ENCODE measurements at regions not wholly inside any gene's neighbourhood (a gene's known extent, or its start where the extent isn't known, plus 50 kb on each side); places are given as distances from the start of the nearest gene placed in this dataset.

- no peak for DNase-seq (ENCODE audit: low read depth)
These were observed 287.2 kb downstream of the YTHDC2 start for GRCh38 chr5:113800686-113801085.

DNA sequence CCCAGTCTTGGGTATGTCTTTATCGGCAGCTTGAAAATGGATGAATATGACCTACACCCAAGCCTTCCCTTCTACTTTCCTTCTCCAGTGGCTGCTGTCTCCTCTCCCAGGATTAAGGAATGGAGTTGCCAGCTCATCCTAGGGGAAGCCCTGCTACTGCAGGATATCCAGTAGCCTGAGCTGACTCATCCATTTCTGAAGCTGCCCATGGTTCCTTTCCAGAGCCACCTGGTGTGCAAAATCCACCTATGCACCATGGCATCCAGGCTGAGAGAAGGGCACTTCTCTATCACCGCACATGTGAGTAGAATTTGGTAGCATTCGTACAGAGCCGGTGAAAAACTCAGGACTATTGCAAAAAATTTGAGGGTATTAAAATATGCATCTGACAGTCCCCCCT is 290.8 kb downstream of the YTHDC2 start:
- no peak for DNase-seq (ENCODE audit: low read depth)

DNA sequence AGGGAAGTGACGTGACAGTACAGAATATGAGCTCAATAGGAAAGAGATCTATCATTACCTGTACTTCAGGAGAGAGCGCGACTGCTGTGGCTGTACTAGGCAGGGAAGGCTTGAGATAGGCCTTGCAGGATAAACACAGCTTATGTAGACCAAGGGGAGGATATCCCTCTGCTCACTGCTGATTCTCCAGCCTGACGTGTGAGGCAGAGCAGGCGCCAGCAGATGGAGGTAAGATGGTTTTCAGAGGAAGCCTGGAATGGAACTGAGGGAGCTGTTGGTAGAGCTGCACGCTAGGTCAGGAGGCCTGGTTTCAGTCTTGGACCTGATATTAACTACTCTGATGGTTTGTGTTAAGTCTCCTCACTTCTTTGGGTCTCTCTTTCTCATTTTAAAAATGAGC is 291.4 kb downstream of the YTHDC2 start:
- DNase-seq (ENCODE audit: low read depth), result no peak

GRCh38 chr5:113806250-113806649 is 292.8 kb downstream of the YTHDC2 start:
- DNase-seq (ENCODE audit: low read depth), result no peak

- no peak for DNase-seq (ENCODE audit: low read depth)
These were observed 293.4 kb downstream of the YTHDC2 start for GRCh38 chr5:113806904-113807303.

DNA sequence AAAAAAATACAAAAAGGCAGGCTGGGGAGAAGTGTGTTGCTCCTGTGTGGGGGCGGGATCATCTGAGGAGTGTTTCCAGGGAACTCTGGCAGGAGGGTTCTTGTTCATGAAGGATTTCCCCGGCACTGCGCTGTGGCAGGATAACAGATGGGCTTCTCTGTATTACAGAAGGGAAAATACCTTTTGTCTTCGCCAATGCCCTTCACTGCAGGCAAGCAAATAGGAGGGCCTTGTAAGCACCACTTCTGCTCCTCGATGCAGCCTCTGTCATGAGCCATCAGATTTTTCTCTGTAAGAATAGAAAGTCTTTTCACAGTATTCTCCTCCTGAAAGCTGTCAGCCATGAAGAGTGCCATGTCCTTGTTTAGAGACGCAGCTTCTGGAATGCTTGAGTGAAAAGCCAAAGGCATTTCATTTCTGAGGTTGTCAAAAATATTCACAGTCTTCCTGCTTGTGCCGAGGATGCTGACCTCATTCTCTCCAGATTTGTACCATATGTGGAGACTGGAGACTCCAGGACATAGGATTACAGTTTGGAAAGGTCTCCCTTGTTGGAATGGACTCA is 294.0 kb downstream of the YTHDC2 start:
- DNase-seq (ENCODE audit: low read depth), result no peak

- no peak for DNase-seq (ENCODE audit: low read depth)
These were observed 295.5 kb downstream of the YTHDC2 start for GRCh38 chr5:113808956-113809355.

DNA sequence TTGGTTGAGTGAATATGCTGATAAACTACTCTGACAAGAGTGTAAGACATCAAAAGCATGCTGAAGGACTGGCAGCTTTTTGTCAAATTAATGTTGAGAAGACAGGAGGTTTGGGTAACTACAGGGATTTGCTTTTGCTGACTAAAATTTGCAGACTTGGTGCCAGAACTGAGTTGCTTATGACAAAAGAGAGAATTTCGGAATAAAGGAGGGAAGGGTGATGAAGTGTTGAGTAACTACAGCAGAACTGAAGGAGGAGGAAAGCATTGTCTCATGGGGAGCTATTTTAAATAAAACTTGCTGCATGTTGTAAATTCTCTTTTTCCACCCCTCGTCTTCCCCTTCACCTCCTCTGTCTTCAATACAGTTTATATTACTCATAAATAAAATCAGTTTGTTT is 296.1 kb downstream of the YTHDC2 start:
- DNase-seq (ENCODE audit: low read depth), result no peak

- no peak for DNase-seq (ENCODE audit: low read depth)
These were observed 300.0 kb downstream of the YTHDC2 start for GRCh38 chr5:113813466-113813865.

GRCh38 chr5:113817683-113818082 is 304.2 kb downstream of the YTHDC2 start:
- no peak for DNase-seq (ENCODE audit: low read depth)

- DNase-seq (ENCODE audit: low read depth), result no peak
These were observed 310.2 kb downstream of the YTHDC2 start for GRCh38 chr5:113823696-113824095.

- no peak for DNase-seq (ENCODE audit: low read depth)
These were observed 310.8 kb downstream of the YTHDC2 start for GRCh38 chr5:113824307-113824706.

GRCh38 chr5:113825176-113825575 is 311.7 kb downstream of the YTHDC2 start:
- no peak for DNase-seq (ENCODE audit: low read depth)

DNA sequence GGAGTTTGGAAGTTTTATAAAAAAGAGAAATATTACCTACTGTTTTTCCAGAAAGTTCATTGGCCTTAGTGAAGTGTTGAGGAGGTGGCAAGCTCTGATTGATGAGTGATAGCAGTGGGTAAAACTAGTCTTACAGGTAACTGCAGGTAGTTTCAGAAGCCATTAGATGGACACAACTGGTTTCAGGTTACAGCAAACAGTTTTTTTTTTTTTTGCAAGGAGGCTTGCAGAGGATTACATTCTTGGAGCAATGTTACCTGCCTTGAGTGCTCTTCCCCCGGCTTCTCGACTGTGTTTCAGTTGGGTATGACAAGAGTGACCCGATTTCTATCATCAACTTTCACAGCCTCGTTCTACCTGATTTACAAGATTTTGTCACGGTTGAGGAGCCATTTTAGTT is 333.4 kb downstream of the YTHDC2 start:
- no peak for DNase-seq (ENCODE audit: low read depth)

GRCh38 chr5:113864437-113864836 is 350.9 kb downstream of the YTHDC2 start:
- DNase-seq (ENCODE audit: low read depth), result no peak

DNA sequence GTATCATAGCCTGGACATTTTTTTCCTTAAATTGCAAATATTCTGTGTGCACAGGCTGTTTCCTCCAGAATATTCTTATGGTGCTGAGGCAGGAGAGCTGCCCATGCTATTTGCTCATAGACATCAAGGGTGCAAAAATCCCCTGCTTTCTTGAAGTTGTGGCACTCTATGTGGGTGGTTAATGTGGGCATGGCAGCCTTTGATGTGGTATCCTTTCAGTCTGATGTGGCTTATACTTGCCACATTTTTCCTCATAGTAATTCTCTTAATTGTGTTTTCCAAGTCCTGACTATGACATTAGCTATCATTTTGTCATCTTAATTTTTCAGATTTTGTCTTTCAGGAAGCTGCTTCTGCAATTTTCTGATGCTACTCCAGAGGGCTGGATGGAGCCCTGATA is 353.3 kb downstream of the YTHDC2 start:
- DNase-seq (ENCODE audit: low read depth), result no peak

DNA sequence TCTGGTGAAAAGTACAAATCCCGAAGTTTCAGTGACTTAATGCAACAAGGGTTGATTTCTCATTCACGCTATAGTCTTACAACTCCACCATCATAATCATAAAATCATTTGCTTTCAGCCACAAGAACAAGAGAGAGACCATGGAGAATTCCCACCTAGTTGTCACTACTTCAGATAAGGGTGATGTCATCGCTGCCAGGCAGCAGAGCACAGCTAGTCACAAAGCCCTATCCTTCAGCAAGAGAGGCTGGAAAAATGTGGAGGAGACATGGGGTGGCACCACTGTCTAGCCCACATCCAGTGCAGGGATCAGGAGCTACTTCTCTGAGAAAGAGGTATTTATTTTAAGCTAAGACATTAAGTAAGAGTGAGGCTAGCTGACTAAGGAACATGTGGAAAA is 356.1 kb downstream of the YTHDC2 start:
- no peak for DNase-seq (ENCODE audit: low read depth)

DNA sequence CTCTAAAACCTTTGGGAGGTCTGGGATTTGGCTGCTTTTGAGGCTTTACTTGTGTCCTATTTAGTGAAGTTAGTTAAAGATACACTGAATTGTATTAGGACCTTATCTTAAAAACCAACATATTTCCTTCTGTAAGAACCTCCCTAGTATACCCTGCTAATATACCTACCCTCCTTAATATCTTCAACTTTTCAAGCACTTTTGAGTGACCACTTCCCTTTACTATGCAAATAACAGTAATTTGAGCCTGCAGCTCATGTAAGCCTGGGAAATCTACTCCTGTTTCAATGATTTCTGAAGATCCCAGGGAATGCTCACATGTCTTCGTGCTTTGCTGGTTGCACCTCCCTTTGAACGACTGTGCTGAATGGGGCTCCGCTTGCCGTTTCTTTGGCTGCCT is 358.5 kb downstream of the YTHDC2 start:
- no peak for DNase-seq (ENCODE audit: low read depth)

DNA sequence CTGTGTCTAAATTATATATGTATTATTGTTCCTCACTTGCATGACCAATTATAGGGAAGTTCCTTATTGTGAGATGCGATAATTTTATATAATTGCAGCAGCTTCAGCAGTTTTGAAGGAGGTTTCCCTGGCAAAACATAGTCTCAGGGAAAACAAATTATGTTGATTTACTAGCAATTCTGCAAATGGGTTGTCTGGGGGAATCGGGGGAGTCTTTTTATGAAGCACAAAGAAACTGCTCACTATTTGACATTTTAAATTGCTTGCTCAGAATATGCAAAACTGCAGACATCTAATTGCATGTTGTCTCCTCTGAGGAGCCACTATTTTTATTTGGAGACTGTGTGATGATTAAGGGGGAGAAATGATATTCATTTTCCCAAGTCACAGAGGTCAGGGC is 361.6 kb downstream of the YTHDC2 start:
- DNase-seq (ENCODE audit: low read depth), result no peak

DNA sequence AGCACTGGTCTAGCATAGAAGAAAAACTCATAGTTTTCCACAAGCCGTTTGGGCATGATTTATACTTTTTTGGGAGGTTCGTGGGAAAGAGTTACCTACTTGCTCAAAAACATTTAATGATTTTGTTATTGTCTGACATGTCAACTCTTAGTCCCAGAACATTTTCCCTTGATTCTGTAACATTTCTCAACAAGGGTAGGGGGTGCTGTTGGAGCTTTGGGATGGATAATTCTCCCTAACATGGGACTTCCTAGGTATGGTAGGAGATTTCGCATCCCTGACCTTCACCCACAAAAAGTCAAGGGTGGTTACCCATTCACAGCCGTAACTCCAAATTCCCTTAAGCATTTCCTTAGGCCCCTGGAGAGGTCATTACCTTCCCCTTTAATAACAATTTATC is 378.0 kb downstream of the YTHDC2 start:
- no peak for DNase-seq (ENCODE audit: low read depth)

- DNase-seq (ENCODE audit: low read depth), result no peak
These were observed 383.3 kb downstream of the YTHDC2 start for GRCh38 chr5:113896789-113897188.

DNA sequence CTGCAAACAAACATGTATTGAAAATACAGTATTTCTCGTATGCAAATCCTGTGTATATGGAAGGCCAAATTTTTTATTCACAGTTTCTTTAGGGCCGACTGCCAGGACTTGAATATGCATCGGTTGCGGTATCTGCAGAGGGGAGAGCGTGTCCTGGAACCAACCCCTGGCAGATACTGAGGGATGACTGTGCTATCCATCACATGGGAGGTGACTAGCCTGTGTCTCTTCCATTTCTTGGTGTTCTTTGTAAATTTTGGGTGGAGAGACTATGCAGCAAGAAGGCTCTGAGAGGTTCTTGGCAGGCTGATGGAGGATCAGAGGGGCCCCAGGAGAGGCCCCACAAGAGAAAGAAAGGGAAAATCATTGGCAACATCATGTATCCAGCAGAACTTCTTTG is 384.3 kb downstream of the YTHDC2 start:
- DNase-seq (ENCODE audit: low read depth), result no peak

GRCh38 chr5:113900141-113900540 is 386.6 kb downstream of the YTHDC2 start:
- no peak for DNase-seq (ENCODE audit: low read depth)

- no peak for DNase-seq (ENCODE audit: low read depth)
These were observed 387.3 kb downstream of the YTHDC2 start for GRCh38 chr5:113900816-113901215.

DNA sequence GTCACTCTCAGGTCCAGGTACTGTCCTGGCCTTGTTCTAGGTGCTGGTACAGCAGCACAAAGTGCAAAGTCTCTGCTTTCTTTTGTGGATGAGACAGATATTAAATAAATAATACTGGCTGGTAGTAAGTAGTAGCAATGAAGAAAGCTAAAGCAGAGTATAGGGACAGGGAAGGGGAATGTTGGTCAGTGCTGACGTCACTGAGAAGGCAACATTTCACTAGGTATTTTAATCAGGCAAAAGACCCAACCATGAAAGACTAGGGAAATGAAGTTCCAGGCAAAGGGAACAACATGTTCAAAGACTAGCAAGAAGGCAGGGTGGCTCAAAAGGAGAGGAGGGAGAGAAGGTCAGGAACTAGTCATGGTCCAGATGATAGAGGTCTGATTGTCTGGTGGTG is 388.2 kb downstream of the YTHDC2 start:
- no peak for DNase-seq (ENCODE audit: low read depth)
